ENCODE measurements at regions not wholly inside any gene's neighbourhood (a gene's known extent, or its start where the extent isn't known, plus 50 kb on each side); places are given as distances from the start of the nearest gene placed in this dataset.

- DNase-seq: no peak
- intact Hi-C loops (cut with DNase I): no loop called here
Measured at GRCh38 chr5:112112346-112112745, 306.7 kb downstream of the EPB41L4A start.

DNA sequence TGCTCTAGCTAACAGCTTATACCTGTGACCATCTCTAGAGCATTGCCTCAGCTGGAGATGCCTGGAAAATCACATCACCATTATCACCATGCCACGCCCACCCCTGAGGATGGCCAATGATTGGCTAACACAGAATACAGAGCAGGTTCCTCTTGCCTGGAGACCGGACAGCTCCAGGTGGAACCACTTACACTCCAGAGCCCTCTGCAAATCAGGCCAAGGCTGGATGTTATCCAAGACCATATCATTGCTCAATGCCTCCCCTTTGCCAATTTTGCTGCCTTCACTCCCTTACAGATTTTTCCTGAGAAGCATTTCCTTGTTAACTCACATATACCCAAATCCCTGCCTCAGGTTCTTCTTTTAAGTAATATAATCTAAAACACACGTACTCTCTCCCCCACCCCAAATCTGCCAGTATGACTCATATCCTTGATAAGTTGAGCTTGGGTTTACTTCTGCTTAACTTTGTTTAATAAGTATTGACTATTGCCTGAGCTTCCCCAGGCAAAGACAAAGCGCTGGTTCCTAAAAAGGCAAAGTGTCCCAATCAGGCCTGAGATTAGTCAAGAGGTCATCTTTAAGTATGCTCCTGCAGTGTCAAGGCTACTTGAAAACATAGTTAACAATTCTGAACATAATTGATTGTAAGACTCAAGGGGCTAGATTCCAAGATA is 309.6 kb downstream of the EPB41L4A start:
- intact Hi-C loops (cut with DNase I): no loop called here
- DNase-seq: no peak

DNA sequence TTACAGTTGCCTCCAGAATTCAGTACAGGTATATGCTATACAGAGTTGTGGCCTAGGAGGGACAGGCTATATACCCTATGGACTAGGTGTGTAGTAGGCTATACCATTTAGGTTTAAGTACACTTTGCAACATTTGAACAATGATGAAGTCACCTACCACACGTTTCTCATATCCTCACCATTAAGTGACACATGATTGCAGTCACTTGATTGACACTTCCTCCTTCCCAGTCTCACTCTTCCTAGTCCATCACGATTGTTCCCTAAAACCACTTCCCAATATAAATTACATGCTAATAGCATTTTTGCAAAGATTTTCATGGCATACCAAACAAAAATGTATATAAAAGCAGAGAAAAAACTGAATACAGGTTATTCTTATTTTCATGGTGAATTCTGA is 312.2 kb downstream of the EPB41L4A start:
- intact Hi-C loops (cut with DNase I): no loop called here
- DNase-seq: no peak

DNA sequence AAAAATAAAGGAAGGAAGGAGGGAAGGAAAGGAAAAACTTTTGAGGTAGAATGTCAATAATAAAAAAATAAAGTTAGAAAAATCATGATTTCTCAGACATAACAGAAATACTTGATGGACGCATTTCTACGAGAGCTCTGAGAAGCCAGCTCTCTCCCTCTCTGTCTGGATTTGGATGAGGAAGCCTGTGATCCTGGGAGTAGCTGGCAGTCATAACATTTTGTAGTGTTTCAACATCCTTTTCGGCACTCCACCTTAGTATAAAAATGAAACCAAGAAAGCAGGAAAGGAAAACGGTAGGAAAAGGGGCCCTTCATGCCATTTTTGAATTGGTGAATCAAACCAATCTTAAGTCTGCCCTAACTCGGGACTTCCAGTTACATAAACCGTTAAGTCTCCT is 321.3 kb downstream of the EPB41L4A start:
- no peak for DNase-seq
- intact Hi-C loops (cut with DNase I): no loop called here

- no peak for DNase-seq
- intact Hi-C loops (cut with DNase I): no loop called here
Measured at GRCh38 chr5:112087222-112087621, 330.2 kb upstream of the NREP start.

GRCh38 chr5:112086740-112087139 is 329.7 kb upstream of the NREP start:
- DNase-seq: no peak
- intact Hi-C loops (cut with DNase I): no loop called here

GRCh38 chr5:112084149-112084548 is 327.2 kb upstream of the NREP start:
- intact Hi-C loops (cut with DNase I): no loop called here
- DNase-seq: no peak

- no peak for DNase-seq
- intact Hi-C loops (cut with DNase I): no loop called here
Measured at GRCh38 chr5:112083623-112084022, 326.6 kb upstream of the NREP start.

DNA sequence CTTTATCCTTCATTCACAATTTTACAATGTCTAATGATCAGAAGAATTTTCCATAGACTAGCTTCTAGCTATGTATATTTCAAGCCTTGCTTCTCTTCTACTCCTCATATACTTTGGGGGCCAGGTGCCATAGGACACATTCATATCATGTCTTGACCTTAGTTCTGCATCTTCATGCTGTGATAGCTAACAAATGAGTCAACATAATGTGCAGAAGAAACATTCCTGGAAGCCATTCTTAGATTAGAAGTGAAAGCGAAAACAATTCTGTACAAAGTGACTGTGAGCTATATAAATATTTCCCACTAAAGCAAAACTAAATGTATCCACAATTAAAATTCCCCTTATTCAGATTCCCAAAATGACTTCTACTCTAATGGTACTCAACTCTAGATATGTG is 320.2 kb upstream of the NREP start:
- no peak for DNase-seq
- intact Hi-C loops (cut with DNase I): no loop called here

DNA sequence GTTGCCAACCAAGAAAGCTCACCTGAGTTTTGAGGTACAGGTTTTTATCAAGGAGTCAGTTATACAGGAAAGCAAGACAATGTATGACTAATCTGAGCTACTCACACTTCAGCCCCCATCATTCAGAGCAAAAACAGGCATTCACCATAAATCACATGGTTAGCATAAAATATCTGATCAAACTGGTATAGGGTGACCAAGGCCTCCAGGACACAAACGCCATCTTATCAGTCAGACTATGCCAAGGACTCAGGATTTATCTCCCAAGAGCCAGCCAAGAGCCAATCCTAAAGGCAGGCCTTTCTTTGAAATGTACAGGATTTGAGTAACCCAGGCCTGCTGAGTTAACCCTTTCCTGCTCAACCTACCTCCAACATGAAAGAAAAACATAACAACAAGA is 313.0 kb upstream of the NREP start:
- intact Hi-C loops (cut with DNase I): no loop called here

GRCh38 chr5:112069329-112069728 is 312.3 kb upstream of the NREP start:
- intact Hi-C loops (cut with DNase I): no loop called here
- DNase-seq: no peak

More for the DNA sequence above, 313.0 kb upstream of the NREP start:
- DNase-seq: no peak

DNA sequence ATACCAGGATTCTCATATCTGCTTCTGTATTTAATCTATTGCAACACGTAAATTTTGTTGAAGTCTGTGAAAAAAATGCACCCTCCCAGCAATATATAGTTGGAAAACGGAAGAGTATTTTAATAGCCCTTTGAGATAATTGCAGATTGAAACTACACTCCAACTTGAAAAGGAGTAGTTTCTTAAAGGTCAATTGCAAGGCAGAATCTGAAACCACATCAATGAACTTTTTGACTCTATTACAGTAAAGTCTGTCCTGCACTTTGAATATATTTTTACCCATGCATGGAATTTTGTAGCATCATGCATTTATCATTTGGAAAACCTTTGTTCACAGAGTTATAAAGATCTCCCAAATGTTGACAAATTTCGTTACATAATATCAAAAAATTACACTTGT is 311.6 kb upstream of the NREP start:
- no peak for DNase-seq
- intact Hi-C loops (cut with DNase I): no loop called here

DNA sequence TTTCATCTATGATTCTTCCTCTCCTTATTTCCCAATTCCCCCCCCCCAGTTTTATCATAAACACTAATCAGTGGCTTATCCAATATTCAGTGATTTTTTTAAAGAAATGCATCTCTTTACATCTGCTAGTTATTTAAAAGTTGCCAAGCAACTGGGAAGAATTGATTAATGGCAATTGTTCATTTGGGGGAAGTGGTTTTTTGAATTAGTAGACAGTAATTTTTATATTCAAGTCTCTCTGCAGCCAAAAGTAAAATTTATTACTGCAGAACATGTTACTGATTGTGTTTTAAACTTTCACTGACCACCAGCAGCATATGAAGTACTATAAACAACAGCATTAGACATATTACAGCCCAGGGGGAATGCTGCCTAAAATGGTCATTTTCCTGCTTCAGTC is 308.8 kb upstream of the NREP start:
- DNase-seq: no peak
- intact Hi-C loops (cut with DNase I): no loop called here

GRCh38 chr5:112064956-112065355 is 308.0 kb upstream of the NREP start:
- intact Hi-C loops (cut with DNase I): no loop called here
- no peak for DNase-seq

DNA sequence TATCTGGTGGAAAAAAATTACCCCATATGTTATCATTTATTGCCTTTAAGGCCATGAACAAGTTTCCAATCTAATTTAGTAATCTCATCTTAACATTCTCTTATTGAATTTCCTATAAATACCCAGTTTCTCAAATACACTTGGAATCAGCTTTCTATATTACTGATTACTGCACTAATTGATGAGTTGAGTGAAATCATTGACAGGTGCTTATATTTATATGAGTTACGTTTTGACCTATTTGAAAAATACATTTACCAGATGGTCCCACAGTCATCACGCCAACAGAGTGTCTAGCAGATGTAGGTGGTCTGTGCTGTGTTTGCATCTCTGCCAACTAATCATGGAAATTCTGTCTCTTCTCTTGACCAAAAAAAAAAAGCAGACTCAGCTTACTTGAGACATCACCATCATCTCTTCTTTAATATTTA is 307.3 kb upstream of the NREP start:
- intact Hi-C loops (cut with DNase I): no loop called here
- no peak for DNase-seq

DNA sequence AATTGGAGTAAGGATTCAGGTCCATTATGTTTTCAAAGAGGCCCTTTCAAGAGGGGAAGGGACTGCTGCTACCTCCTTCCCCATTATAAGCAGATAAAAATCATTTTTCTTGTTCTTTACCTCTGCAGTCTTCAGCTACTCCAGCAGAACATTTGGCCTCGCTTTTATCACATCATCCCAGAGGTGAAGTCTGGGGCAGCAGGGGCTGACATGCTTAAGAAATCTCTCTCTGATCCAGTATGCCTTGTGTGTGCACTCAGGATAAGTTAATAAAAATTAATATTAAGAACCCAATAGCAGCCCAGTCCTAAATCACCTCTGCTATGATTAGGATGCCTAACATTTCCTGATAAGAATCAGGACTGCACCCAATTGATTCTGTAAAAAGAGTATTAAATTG is 306.9 kb upstream of the NREP start:
- intact Hi-C loops (cut with DNase I): no loop called here
- DNase-seq: no peak

GRCh38 chr5:112063191-112063590 is 306.2 kb upstream of the NREP start:
- DNase-seq: no peak
- intact Hi-C loops (cut with DNase I): no loop called here

GRCh38 chr5:112062181-112062580 is 305.2 kb upstream of the NREP start:
- DNase-seq: no peak
- intact Hi-C loops (cut with DNase I): no loop called here

GRCh38 chr5:112061666-112062065 is 304.7 kb upstream of the NREP start:
- intact Hi-C loops (cut with DNase I): no loop called here
- no peak for DNase-seq

DNA sequence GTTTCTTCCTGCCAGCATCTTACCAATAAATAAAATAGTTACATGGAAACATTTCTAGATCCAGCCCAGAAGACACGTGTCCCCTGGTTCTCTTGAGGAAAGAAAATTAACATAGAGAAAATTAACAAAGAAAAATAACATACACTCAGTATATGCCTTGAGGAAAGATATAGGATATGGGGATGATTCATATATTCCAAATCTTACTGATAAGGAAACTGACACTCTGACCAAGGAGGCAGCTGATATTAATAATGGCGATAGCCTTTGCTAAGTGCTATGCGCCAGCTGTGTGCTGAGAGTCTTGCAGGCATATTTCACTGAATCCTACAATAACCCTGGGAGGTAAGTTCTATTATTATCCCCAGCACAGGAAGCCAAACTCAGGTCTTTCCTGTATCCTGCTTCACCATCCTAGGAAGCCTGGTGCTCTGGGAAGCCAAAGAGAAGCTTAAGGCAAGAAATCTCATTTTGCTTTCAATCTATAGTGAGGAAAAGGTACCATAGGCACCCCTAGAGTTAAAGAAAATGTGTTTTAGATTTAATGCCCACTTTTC is 302.7 kb upstream of the NREP start:
- intact Hi-C loops (cut with DNase I): no loop called here
- DNase-seq: no peak

DNA sequence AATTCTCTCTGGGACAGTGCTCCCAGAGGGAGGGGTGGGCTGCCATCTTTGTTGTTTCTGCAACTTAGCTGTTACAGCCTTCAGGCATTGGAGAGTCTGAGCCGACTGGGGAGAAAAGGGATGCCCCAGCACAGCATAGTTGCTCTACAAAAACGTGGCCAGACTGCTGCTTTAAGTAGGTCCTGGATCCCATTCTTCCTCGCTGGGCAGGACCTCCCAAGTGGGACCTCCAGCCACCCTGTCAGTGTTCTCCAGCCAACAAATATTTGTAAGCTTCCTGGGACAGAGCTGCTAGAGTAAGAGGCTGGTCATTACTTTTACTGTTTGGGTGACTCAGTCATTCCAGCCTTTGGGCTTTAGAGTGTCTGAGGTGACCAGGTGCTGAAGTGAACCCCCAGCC is 292.7 kb upstream of the NREP start:
- intact Hi-C loops (cut with DNase I): no loop called here
- DNase-seq: no peak

- DNase-seq: no peak
- intact Hi-C loops (cut with DNase I): no loop called here
Measured at GRCh38 chr5:112036206-112036605, 279.2 kb upstream of the NREP start.
